A549 (cell line): ENCODE measurements at regions not wholly inside any gene's neighbourhood (a gene's known extent, or its start where the extent isn't known, plus 50 kb on each side); places are given as distances from the start of the nearest gene placed in this dataset.

Experiments
- CTCF ChIP-seq: fragments of >200 bp; sonication (Bioruptor Twin); formaldehyde crosslinking; IDR thresholded peaks from 3 replicates; pipeline ENCODE4 v1.5.1; 2016
- EHF ChIP-seq: fragments of 250-450 bp; sonication (Bioruptor Pico); IDR thresholded peaks from 2 replicates; pipeline ENCODE4 v1.5.0; 2020; ENCODE audit warnings: mild to moderate bottlenecking
- EP300 ChIP-seq, 2 experiments: fragments of >200 bp; sonication (Bioruptor Twin); formaldehyde crosslinking; IDR thresholded peaks; 2 replicates in 1 of 2; 3 replicates in 1 of 2; pipeline ENCODE4 v1.6.1; 2016 to 2017
- HOXA7 ChIP-seq: fragments of 250-450 bp; sonication (Bioruptor Pico); IDR thresholded peaks from 2 replicates; pipeline ENCODE4 v1.5.0; 2020; ENCODE audit warnings: mild to moderate bottlenecking, moderate library complexity
- JUN ChIP-seq, 2 experiments: fragments of >200 bp; sonication (Bioruptor Twin); formaldehyde crosslinking; IDR thresholded peaks; 2 replicates in 1 of 2; 3 replicates in 1 of 2; pipeline ENCODE4 v1.6.1; 2016 to 2017
- POLR2A ChIP-seq: IDR thresholded peaks from 2 replicates; pipeline ENCODE4 v1.6.1; 2012; ENCODE audit warnings: mild to moderate bottlenecking, low read length
- REST ChIP-seq: fragments of 200-600 bp; sonication (generic); IDR thresholded peaks from 2 replicates; pipeline ENCODE4 v1.6.1; 2016; ENCODE audit warnings: antibody characterized with exemption, mild to moderate bottlenecking, moderate library complexity

DNA sequence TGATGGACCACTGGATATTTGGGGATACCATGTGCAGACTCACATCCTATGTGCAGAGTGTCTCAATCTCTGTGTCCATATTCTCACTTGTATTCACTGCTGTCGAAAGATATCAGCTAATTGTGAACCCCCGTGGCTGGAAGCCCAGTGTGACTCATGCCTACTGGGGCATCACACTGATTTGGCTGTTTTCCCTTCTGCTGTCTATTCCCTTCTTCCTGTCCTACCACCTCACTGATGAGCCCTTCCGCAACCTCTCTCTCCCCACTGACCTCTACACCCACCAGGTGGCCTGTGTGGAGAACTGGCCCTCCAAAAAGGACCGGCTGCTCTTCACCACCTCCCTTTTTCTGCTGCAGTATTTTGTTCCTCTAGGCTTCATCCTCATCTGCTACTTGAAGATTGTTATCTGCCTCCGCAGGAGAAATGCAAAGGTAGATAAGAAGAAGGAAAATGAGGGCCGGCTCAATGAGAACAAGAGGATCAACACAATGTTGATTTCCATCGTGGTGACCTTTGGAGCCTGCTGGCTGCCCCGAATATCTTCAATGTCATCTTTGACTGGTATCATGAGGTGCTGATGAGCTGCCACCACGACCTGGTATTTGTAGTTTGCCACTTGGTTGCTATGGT is 54.5 kb upstream of the HNRNPA0 start:
- no peak for TF ChIP-seq CTCF
- no peak for TF ChIP-seq POLR2A
- no peak for TF ChIP-seq EHF
- no peak for TF ChIP-seq JUN (IDR thresholded peaks at IDR 0.05)
- no peak for TF ChIP-seq REST
- no peak for TF ChIP-seq HOXA7 (CRISPR knock-in tag)
- no peak for TF ChIP-seq EP300 (IDR thresholded peaks at IDR 0.05)
